Spinal cord (tissue), 9 donors: ENCODE measurements at regions not wholly inside any gene's neighbourhood (a gene's known extent, or its start where the extent isn't known, plus 50 kb on each side); places are given as distances from the start of the nearest gene placed in this dataset.

Source experiments
- DNase-seq, 6 donors: peaks; one replicate each; pipeline versions ENCODE4 v3.0.0 to v3.0.0-alpha.2; 2013 to 2015; ENCODE audit warnings: low spot score in 6 of 6, low read depth in 4 of 6
- H3K27ac ChIP-seq: one replicate; pipeline ENCODE4 v1.5.1; 2013; ENCODE audit warnings: low read depth, low read length, control low read depth
- H3K27me3 ChIP-seq: one replicate; pipeline ENCODE4 v1.6.1; 2013; ENCODE audit warnings: low read length; ENCODE audit not compliant: control insufficient read depth, insufficient read depth
- H3K36me3 ChIP-seq: one replicate; pipeline ENCODE4 v1.6.1; 2013; ENCODE audit warnings: low read length; ENCODE audit not compliant: control insufficient read depth, insufficient read depth
- H3K4me1 ChIP-seq: one replicate; pipeline ENCODE4 v1.6.1; 2013; ENCODE audit warnings: low read length; ENCODE audit not compliant: control insufficient read depth, insufficient read depth
- H3K4me3 ChIP-seq: one replicate; pipeline ENCODE4 v1.5.1; 2013; ENCODE audit warnings: low read depth, low read length, control low read depth
- H3K9me3 ChIP-seq: one replicate; pipeline ENCODE4 v1.6.1; 2013; ENCODE audit warnings: low read length; ENCODE audit not compliant: control insufficient read depth, insufficient read depth
- WGBS: methylation state at CpG from one replicate; pipeline ENCODE4 v1.1.5; 2013; ENCODE audit warnings: missing lambda C conversion rate; ENCODE audit not compliant: insufficient coverage; 5-methylcytosine and 5-hydroxymethylcytosine counted together
- donor health status: healthy.

GRCh38 chr14:86221000-86221399, 691.1 kb downstream of the FLRT2 start:
- H3K9me3 ChIP-seq = no peaks in the 10 kb centered on the region
- H3K27ac ChIP-seq = no peak overlapping the region
- H3K4me3 ChIP-seq = no peak overlapping the region
- 43% methylated on average over 1 of the region's 3 CpGs for WGBS
- no peaks in the 10 kb centered on the region for H3K36me3 ChIP-seq
- no peak for DNase-seq
- no peaks in the 10 kb centered on the region for H3K27me3 ChIP-seq
- H3K4me1 ChIP-seq = peaks cover 4% of the 10 kb centered on the region

GRCh38 chr14:86217523-86217922, 687.6 kb downstream of the FLRT2 start:
- Histone ChIP-seq H3K9me3 (no peaks in the 10 kb centered on the region), H3K27ac (no peak overlapping the region), H3K4me3 (no peak overlapping the region), H3K36me3 (no peaks in the 10 kb centered on the region), H3K4me1 (peaks cover 4% of the 10 kb centered on the region), H3K27me3 (no peaks in the 10 kb centered on the region)
- 51% methylated on average over 7 of the region's 14 CpGs for WGBS
- no peak for DNase-seq

- WGBS = no CpG with 5 or more reads among the region's 1 CpG
- H3K9me3 ChIP-seq = no peaks in the 10 kb centered on the region
- H3K27ac ChIP-seq = no peak overlapping the region
- H3K4me1 ChIP-seq = no peaks in the 10 kb centered on the region
- H3K4me3 ChIP-seq = no peak overlapping the region
- H3K27me3 ChIP-seq = no peaks in the 10 kb centered on the region
- no peaks in the 10 kb centered on the region for H3K36me3 ChIP-seq
- DNase-seq = no peak
Measured at GRCh38 chr14:86203843-86204242, 673.9 kb downstream of the FLRT2 start.

- Histone ChIP-seq H3K27me3 (no peaks in the 10 kb centered on the region), H3K36me3 (no peaks in the 10 kb centered on the region), H3K9me3 (no peaks in the 10 kb centered on the region), H3K4me3 (no peak overlapping the region), H3K27ac (no peak overlapping the region), H3K4me1 (no peaks in the 10 kb centered on the region)
- DNase-seq = peak in 3 of 6 donors; percentile 5 to 79 (median 75)
- WGBS = 42% methylated on average over 3 of the region's 4 CpGs
Measured at GRCh38 chr14:86196471-86196870, 666.5 kb downstream of the FLRT2 start.

- no peaks in the 10 kb centered on the region for H3K27me3 ChIP-seq
- no peak overlapping the region for H3K27ac ChIP-seq
- H3K9me3 ChIP-seq = no peaks in the 10 kb centered on the region
- no peaks in the 10 kb centered on the region for H3K36me3 ChIP-seq
- 100% methylated on average over 2 of the region's 3 CpGs for WGBS
- DNase-seq = no peak
- H3K4me1 ChIP-seq = no peaks in the 10 kb centered on the region
- no peak overlapping the region for H3K4me3 ChIP-seq
Measured at GRCh38 chr14:86193756-86194155, 663.8 kb downstream of the FLRT2 start.

- DNase-seq = peak in 2 of 6 donors; percentile 10 to 46
- Histone ChIP-seq H3K27ac (no peak overlapping the region), H3K27me3 (no peaks in the 10 kb centered on the region), H3K36me3 (no peaks in the 10 kb centered on the region), H3K4me1 (no peaks in the 10 kb centered on the region), H3K9me3 (no peaks in the 10 kb centered on the region), H3K4me3 (no peak overlapping the region)
- WGBS = 33% methylated on average over 3 of the region's 6 CpGs
Measured at GRCh38 chr14:86179980-86180379, 650.0 kb downstream of the FLRT2 start.

DNA sequence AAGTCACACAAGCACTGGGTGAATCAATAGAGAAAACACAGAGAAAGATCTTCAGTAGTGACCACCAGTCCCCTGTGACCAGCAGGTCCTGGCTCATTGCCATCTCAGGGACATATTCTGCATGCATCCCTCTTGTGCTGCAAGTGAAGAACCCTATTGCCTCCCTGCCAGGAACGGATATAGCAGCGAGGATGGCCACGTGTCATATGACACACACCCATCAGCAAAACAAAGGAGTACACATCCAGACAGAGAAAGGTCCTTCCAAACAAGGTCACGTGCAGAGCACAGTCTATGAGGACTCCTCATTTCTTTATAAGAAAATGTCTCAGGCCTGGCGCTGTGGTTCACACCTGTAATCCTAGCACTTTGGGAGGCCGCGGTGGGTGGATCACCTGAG, 638.4 kb downstream of the FLRT2 start:
- no peak overlapping the region for H3K27ac ChIP-seq
- H3K36me3 ChIP-seq = no peaks in the 10 kb centered on the region
- no peaks in the 10 kb centered on the region for H3K9me3 ChIP-seq
- no peak for DNase-seq
- no peaks in the 10 kb centered on the region for H3K27me3 ChIP-seq
- no peak overlapping the region for H3K4me3 ChIP-seq
- WGBS = 89% methylated on average over 4 of the region's 7 CpGs
- H3K4me1 ChIP-seq = no peaks in the 10 kb centered on the region

DNA sequence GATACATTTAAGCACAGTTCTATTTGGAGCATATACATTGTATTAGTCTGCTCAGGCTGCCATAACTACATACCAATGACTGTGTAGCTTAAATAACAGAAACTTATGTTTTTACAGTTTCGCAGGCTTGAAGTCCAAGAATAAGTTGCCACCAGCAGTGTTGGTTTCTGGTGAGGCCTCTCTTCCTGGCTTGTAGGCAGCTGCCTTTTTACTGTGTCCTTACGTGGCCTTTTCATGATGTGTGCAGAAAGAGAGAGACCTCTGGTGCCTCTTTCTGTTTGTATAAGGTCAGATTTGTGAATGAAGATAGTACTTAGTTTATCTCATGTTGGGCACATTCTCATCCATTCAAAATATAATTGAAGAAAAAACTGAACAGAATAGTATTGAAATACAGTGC, 636.6 kb downstream of the FLRT2 start:
- Histone ChIP-seq H3K4me1 (no peaks in the 10 kb centered on the region), H3K36me3 (no peaks in the 10 kb centered on the region), H3K27me3 (no peaks in the 10 kb centered on the region), H3K9me3 (no peaks in the 10 kb centered on the region), H3K27ac (no peak overlapping the region), H3K4me3 (no peak overlapping the region)
- no CpG with 5 or more reads among the region's 2 CpGs for WGBS
- no peak for DNase-seq

DNA sequence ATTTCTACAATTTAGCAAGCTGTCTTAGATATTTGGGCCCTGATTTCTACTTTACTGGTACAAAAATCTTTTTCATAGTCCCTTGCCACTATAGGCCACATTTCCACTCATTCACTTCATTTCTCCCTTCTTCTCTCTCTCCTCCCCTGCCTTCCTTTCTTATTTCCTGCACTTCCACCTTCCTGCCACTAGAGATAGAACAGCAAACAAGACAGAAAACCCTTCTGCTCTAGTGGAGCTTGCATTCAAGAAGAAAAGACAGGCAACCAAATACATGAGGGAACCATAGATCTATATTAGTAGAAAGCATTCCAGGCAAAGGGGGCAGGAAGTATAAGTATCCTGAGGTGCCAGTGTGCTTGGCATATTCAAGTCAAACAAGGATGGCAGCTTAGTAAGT, 623.5 kb downstream of the FLRT2 start:
- DNase-seq = no peak
- H3K4me1 ChIP-seq = no peaks in the 10 kb centered on the region
- H3K27me3 ChIP-seq = no peaks in the 10 kb centered on the region
- H3K27ac ChIP-seq = no peak overlapping the region
- no peaks in the 10 kb centered on the region for H3K9me3 ChIP-seq
- H3K36me3 ChIP-seq = no peaks in the 10 kb centered on the region
- no peak overlapping the region for H3K4me3 ChIP-seq

DNA sequence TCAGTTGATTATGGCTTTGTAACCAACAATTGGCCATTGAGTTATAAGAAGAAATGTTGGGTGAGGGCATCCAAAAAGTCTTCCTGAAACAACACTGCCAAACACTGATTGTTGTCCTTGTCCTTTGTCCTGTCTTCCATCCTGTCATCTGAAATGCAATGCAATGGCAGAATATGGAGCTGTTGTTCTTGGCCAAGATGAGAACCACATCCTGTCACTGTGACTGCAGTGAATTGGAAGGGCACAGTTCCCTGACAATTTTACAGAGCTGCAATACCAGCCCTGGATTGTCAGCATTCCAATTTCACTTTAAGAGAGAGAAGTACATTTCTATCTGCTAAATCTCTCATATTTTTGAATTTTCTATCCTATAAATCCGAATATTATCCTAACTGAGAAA, 613.3 kb downstream of the FLRT2 start:
- H3K36me3 ChIP-seq = no peaks in the 10 kb centered on the region
- no peaks in the 10 kb centered on the region for H3K4me1 ChIP-seq
- H3K4me3 ChIP-seq = no peak overlapping the region
- no peak for DNase-seq
- H3K9me3 ChIP-seq = no peaks in the 10 kb centered on the region
- WGBS = no CpG with 5 or more reads among the region's 1 CpG
- H3K27ac ChIP-seq = no peak overlapping the region
- H3K27me3 ChIP-seq = no peaks in the 10 kb centered on the region
